ENCODE measurements at regions not wholly inside any gene's neighbourhood (a gene's known extent, or its start where the extent isn't known, plus 50 kb on each side); places are given as distances from the start of the nearest gene placed in this dataset.

DNA sequence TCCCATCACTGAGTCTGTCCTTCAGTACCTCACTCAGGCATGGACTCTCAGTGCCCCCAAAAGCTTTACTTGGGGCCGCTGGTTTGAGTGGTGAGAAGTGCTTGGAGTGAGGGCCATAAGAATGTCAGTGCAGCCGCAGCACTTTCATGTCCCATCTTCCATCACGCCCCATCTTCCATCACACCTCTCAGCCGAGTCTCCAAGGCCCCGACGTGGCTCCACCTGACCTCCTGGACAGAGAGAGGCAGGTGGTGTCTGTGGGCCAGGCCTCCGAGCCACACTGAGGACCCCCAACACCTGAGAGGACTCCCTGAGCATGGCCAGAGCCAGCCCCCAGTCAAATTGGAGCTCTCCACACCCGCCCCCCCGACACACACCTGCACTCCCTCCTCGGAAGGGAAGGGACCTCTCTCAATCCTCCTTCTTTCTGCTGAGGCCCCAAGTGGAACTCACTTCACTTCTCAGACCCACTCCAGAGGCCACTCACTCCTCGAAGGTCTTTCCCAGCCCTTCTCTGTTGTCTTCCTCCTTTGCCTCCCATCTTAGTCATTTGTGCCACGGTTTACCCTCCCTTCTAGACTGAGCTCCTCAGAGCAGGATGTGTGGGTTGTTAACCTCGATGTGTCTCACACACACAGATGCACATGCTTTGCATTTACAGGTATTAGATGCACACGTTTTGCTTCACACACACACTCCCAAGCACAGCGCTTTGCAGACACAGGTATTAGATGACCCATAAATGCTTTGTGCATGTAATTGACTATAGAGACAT is 65.7 kb upstream of the ATP12A start:
- ATAC-seq (no peak), DNase-seq (no peak)
- Histone ChIP-seq H3K9me3 (no peaks in the 10 kb centered on the region), H3K4me1 (no peaks in the 10 kb centered on the region), H3K27me3 (no peaks in the 10 kb centered on the region), H3K27ac (no peak overlapping the region), H3K36me3 (no peaks in the 10 kb centered on the region), H3K4me3 (no peak overlapping the region)
- intact Hi-C loops (cut with DNase I), result no loop called here
- TF ChIP-seq, protein P1, sequence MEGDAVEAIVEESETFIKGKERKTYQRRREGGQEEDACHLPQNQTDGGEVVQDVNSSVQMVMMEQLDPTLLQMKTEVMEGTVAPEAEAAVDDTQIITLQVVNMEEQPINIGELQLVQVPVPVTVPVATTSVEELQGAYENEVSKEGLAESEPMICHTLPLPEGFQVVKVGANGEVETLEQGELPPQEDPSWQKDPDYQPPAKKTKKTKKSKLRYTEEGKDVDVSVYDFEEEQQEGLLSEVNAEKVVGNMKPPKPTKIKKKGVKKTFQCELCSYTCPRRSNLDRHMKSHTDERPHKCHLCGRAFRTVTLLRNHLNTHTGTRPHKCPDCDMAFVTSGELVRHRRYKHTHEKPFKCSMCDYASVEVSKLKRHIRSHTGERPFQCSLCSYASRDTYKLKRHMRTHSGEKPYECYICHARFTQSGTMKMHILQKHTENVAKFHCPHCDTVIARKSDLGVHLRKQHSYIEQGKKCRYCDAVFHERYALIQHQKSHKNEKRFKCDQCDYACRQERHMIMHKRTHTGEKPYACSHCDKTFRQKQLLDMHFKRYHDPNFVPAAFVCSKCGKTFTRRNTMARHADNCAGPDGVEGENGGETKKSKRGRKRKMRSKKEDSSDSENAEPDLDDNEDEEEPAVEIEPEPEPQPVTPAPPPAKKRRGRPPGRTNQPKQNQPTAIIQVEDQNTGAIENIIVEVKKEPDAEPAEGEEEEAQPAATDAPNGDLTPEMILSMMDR (IDR thresholded peaks at IDR 0.05), result no peak

DNA sequence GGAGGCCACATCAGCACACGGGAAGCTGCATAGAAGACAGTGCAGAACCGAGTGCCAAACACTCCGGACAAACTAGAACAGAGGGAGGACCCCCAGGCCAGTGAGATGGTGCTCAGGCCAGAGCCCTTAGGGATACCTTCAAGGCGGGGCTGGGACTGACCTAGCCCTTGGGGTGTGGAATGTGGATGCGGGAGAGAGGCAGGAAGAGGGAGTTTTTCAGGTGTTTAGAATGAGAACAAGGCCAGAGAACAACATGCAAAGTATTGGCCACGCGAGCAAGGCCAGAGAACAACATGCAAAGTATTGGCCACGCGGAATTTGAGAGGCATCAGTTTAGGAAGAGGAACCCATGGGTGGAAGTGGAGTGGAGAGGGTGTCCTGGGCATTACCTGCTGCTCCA is 65.1 kb upstream of the ATP12A start:
- ATAC-seq (no peak), DNase-seq (no peak)
- H3K27ac ChIP-seq, result no peak overlapping the region
- TF ChIP-seq, protein P1 (IDR thresholded peaks at IDR 0.05), result no peak
- no peaks in the 10 kb centered on the region for H3K4me1 ChIP-seq
- H3K9me3 ChIP-seq, result no peaks in the 10 kb centered on the region
- intact Hi-C loops (cut with DNase I), result no loop called here
- no peak overlapping the region for H3K4me3 ChIP-seq
- no peaks in the 10 kb centered on the region for H3K36me3 ChIP-seq
- H3K27me3 ChIP-seq, result no peaks in the 10 kb centered on the region

DNA sequence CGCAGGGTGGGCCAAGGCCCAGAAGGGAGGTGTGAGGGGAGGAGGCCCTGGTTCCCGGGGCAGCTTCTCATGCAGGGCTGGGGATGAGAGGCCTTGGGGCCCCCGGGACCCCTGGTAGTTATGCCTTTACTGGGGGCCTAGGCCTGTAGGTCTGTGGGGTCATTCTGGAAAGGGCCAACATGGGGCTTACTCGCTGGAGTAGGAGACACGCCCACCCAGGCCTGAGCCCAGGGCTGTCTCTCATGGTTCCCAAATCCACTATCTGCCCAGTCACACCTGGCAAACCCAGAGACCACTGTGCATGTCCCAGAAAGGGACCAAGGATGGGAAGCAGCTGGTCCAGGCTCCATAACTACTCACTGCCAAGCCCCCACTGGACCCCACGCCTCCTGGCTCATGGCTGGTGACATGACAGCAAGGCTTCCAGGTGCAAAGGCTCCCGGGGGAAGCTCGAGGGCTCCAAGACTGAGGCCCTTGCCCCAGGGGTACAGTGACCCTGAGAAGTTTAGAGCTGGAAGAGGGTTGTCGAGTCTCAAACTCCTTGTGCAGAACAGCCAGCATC is 64.2 kb upstream of the ATP12A start:
- TF ChIP-seq, protein P1 (IDR thresholded peaks at IDR 0.05), result no peak
- Histone ChIP-seq H3K27ac (no peak overlapping the region), H3K9me3 (no peaks in the 10 kb centered on the region), H3K27me3 (no peaks in the 10 kb centered on the region), H3K4me1 (no peaks in the 10 kb centered on the region), H3K36me3 (no peaks in the 10 kb centered on the region), H3K4me3 (no peak overlapping the region)
- no peak for ATAC-seq
- intact Hi-C loops (cut with DNase I), result no loop called here
- no peak for DNase-seq

DNA sequence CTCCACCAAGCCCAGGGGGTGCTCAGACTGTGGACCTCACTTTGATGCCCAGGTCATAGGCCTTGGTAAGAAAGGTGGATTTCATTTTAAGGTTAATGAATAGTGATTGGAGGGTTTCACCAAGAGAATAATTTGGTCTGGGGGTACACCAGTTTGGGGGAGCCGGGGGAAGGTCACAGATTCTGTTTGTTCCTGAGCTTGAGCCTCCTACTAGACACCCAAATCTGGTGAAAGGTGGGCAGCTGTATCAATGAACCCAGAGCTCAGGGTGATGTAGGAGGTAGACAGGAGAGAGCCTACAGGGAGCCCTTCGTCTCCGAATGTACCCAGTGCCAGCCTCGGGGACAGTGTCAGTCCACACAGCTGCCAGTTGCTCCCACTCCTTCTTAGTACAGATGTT is 63.7 kb upstream of the ATP12A start:
- ATAC-seq (no peak), DNase-seq (no peak)
- Histone ChIP-seq H3K4me1 (no peaks in the 10 kb centered on the region), H3K27me3 (no peaks in the 10 kb centered on the region), H3K9me3 (no peaks in the 10 kb centered on the region), H3K36me3 (no peaks in the 10 kb centered on the region), H3K4me3 (no peak overlapping the region), H3K27ac (no peak overlapping the region)
- intact Hi-C loops (cut with DNase I), result no loop called here
- TF ChIP-seq, protein P1 (IDR thresholded peaks at IDR 0.05), result no peak

DNA sequence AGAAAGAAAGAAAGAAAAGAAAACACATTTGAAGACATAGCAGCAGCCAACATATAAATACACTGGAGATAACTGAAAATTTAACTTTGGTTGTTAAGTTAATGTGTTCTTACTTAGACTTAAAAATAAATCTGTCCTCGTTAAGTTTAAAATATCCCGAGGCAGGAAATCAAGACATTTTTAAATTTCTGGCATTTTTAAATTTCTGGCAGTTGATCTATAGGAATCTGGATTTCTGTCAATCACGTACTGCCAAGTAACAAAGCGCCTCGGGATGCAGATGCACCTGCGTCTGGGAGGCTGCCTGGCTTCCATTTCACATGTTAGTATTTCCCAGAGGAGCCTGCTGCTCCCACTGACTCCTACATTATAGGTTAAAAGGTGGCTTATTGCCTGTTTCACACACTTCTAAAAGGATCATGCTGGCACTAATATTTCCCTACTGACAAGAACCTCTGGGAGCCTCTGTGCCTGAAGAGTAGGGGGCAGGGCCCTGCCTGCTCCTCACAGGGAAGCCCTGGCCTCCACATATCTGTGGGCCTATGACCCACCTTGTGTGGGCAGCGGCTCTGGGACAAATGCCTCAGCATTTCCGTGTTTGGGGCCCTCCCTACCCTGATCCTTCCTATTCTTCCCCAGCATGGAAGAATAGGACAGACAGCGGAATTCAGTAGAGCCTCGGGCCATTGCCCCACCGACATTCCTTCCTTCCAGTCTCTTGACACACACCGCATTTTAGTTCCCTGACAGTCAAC is 62.8 kb upstream of the ATP12A start:
- DNase-seq (no peak), ATAC-seq (no peak)
- Histone ChIP-seq H3K27me3 (no peaks in the 10 kb centered on the region), H3K27ac (no peak overlapping the region), H3K4me1 (no peaks in the 10 kb centered on the region), H3K9me3 (no peaks in the 10 kb centered on the region), H3K4me3 (no peak overlapping the region), H3K36me3 (no peaks in the 10 kb centered on the region)
- intact Hi-C loops (cut with DNase I), result no loop called here
- TF ChIP-seq, protein P1 (IDR thresholded peaks at IDR 0.05), result no peak
